PC-3 (cell line): ENCODE measurements at regions not wholly inside any gene's neighbourhood (a gene's known extent, or its start where the extent isn't known, plus 50 kb on each side); places are given as distances from the start of the nearest gene placed in this dataset.

Experiments used
- EZH2 ChIP-seq: fragments of 300-600 bp; sonication (generic); IDR thresholded peaks from one replicate; pipeline ENCODE4 v1.6.1; 2017; ENCODE audit warnings: antibody characterized with exemption, mild to moderate bottlenecking, low read length; ENCODE audit not compliant: unreplicated experiment
- EZH2phosphoT487 ChIP-seq: fragments of 300-600 bp; sonication (generic); IDR thresholded peaks from 2 replicates; pipeline ENCODE4 v1.6.1; 2018; ENCODE audit warnings: mild to moderate bottlenecking, antibody characterized with exemption, low read length, borderline replicate concordance
- TF ChIP-seq, protein P1 (sequence below): fragments of 300-600 bp; sonication (generic); conservative IDR thresholded peaks from 2 replicates; pipeline ENCODE4 v1.5.1; 2017; ENCODE audit warnings: antibody characterized with exemption, low read depth, mild to moderate bottlenecking, low read length

DNA sequence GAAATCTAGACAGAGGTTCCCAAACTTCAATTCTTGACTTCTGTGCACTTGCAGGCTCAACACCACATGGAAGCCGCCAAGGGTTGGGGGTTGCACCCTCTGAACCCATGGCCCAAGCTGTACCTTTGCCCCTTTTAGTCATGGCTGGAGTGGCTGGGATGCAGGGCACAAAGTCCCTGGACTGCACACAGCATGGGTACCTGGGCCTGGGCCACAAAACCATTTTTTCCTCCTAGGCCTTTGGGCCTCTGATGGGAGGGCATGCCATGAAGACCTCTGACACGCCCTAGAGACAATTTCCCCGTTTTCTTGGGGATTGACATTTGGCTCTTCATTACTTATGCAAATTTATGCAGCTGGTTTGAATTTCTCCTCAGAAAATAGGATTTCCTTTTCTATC is 342.0 kb downstream of the TPBG start:
- TF ChIP-seq, protein P1, sequence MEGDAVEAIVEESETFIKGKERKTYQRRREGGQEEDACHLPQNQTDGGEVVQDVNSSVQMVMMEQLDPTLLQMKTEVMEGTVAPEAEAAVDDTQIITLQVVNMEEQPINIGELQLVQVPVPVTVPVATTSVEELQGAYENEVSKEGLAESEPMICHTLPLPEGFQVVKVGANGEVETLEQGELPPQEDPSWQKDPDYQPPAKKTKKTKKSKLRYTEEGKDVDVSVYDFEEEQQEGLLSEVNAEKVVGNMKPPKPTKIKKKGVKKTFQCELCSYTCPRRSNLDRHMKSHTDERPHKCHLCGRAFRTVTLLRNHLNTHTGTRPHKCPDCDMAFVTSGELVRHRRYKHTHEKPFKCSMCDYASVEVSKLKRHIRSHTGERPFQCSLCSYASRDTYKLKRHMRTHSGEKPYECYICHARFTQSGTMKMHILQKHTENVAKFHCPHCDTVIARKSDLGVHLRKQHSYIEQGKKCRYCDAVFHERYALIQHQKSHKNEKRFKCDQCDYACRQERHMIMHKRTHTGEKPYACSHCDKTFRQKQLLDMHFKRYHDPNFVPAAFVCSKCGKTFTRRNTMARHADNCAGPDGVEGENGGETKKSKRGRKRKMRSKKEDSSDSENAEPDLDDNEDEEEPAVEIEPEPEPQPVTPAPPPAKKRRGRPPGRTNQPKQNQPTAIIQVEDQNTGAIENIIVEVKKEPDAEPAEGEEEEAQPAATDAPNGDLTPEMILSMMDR, result no peak
- TF ChIP-seq EZH2, result no peak
- no peak for TF ChIP-seq EZH2phosphoT487
